PFSK-1 (cell line): ENCODE measurements at regions not wholly inside any gene's neighbourhood (a gene's known extent, or its start where the extent isn't known, plus 50 kb on each side); places are given as distances from the start of the nearest gene placed in this dataset.

Experiments
- FOXP2 ChIP-seq: optimal IDR thresholded peaks from 2 replicates; pipeline ENCODE3; 2011; ENCODE audit warnings: borderline replicate concordance, control low read depth, inconsistent platforms; ENCODE audit not compliant: insufficient read depth; ENCODE audit errors: extremely low read length, extremely low read depth
- POLR2AphosphoS5 ChIP-seq: IDR thresholded peaks from 2 replicates; pipeline ENCODE4 v1.6.1; 2012; ENCODE audit warnings: low read depth, mild to moderate bottlenecking, control low read depth, low read length, moderate library complexity
- REST ChIP-seq, 2 experiments: IDR thresholded peaks; 2 replicates each; pipeline versions ENCODE4 v1.6.1 to v1.8.0; 2011 to 2012; ENCODE audit warnings: low read depth in 2 of 2, low read length in 2 of 2, control low read depth in 1 of 2, inconsistent platforms in 1 of 2, mild to moderate bottlenecking in 1 of 2, moderate library complexity in 1 of 2; ENCODE audit not compliant: insufficient read depth in 1 of 2
- SIN3A ChIP-seq: IDR thresholded peaks from 2 replicates; pipeline ENCODE4 v1.6.1; 2012; ENCODE audit warnings: mild to moderate bottlenecking, low read length, moderate library complexity, borderline replicate concordance; ENCODE audit not compliant: insufficient read depth
- TAF1 ChIP-seq: IDR thresholded peaks from 2 replicates; pipeline ENCODE4 v1.6.1; 2012; ENCODE audit warnings: low read length, control low read depth, borderline replicate concordance; ENCODE audit not compliant: insufficient read depth

- TF ChIP-seq REST (IDR thresholded peaks at IDR 0.05; ENCODE audit: insufficient read depth in 1 of 2, low read depth in 2 of 2, low read length in 2 of 2) (no peak), POLR2AphosphoS5 (no peak), SIN3A (no peak), TAF1 (no peak), FOXP2 (no peak)
Observed at GRCh38 chr1:214847071-214847810, 235.3 kb upstream of the KCNK2 start.
